ENCODE measurements at regions not wholly inside any gene's neighbourhood (a gene's known extent, or its start where the extent isn't known, plus 50 kb on each side); places are given as distances from the start of the nearest gene placed in this dataset.
"Not testable (repeated sequence)": the region's sequence is repeated elsewhere in the genome, so short reads cannot be mapped to it uniquely, and the experiment has no call there.

GRCh38 chr2:129008055-129008880, 689.6 kb upstream of the HS6ST1 start:
- DNase-seq = no peak

- DNase-seq = no peak
Observed at GRCh38 chr2:129008881-129009554, 690.4 kb upstream of the HS6ST1 start.

- DNase-seq = no peak
Observed at GRCh38 chr2:129009555-129010146, 691.0 kb upstream of the HS6ST1 start.

GRCh38 chr2:129010262-129010661, 691.6 kb upstream of the HS6ST1 start:
- DNase-seq = no peak

- DNase-seq = no peak
Observed at GRCh38 chr2:129011466-129012061, 692.9 kb upstream of the HS6ST1 start.

- no peak for DNase-seq
Observed at GRCh38 chr2:129014432-129014831, 695.8 kb upstream of the HS6ST1 start.

- DNase-seq = no peak
Observed at GRCh38 chr2:129015397-129016285, 697.0 kb upstream of the HS6ST1 start.

- no peak for DNase-seq
Observed at GRCh38 chr2:129016972-129017371, 698.3 kb upstream of the HS6ST1 start.

GRCh38 chr2:129024796-129025195, 706.1 kb upstream of the HS6ST1 start:
- DNase-seq = no peak

- DNase-seq = no peak
Observed at GRCh38 chr2:129035992-129036391, 717.3 kb upstream of the HS6ST1 start.

GRCh38 chr2:129043677-129044076, 725.0 kb upstream of the HS6ST1 start:
- DNase-seq = not testable (repeated sequence)

- not testable (repeated sequence) for DNase-seq
Observed at GRCh38 chr2:129046475-129046874, 727.8 kb upstream of the HS6ST1 start.

- DNase-seq = no peak
Observed at GRCh38 chr2:129050101-129050500, 731.4 kb upstream of the HS6ST1 start.

GRCh38 chr2:129055242-129055641, 736.6 kb upstream of the HS6ST1 start:
- no peak for DNase-seq

GRCh38 chr2:129055824-129056223, 737.2 kb upstream of the HS6ST1 start:
- DNase-seq = no peak

- no peak for DNase-seq
Observed at GRCh38 chr2:129056309-129056958, 737.8 kb upstream of the HS6ST1 start.

- no peak for DNase-seq
Observed at GRCh38 chr2:129056959-129057317, 738.3 kb upstream of the HS6ST1 start.

- DNase-seq = no peak
Observed at GRCh38 chr2:129058981-129059380, 740.3 kb upstream of the HS6ST1 start.

GRCh38 chr2:129059476-129059875, 740.8 kb upstream of the HS6ST1 start:
- no peak for DNase-seq

GRCh38 chr2:129061069-129061768, 742.6 kb upstream of the HS6ST1 start:
- no peak for DNase-seq

- no peak for DNase-seq
Observed at GRCh38 chr2:129061769-129062121, 743.1 kb upstream of the HS6ST1 start.

Measured in SIG-M5 (cell line).